ENCODE measurements at regions not wholly inside any gene's neighbourhood (a gene's known extent, or its start where the extent isn't known, plus 50 kb on each side); places are given as distances from the start of the nearest gene placed in this dataset.
"Not testable (repeated sequence)": the region's sequence is repeated elsewhere in the genome, so short reads cannot be mapped to it uniquely, and the experiment has no call there.

DNA sequence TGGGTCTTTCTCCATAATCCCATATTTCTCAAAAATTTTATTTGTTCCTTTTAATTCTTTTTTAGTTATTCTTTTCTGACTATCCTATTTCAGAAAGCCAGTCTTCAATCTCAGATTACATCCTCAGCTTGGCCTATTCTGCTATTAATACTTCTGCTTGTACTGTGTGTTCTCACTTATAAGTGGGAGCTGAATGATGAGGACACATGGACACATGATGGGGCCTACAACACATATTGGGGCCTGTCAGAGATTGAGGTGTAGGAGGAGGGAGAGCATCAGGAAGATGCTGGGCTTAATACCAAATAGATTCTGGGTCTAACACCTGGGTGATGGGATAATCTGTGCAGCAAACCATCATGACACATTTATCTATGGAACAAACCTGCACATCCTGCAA, 82.3 kb downstream of the MAGEE1 start:
- BruUV-seq (replicated peaks), result no TSS peak
- Mint-ChIP-seq H3K4me3 (ENCODE audit: low read depth, unreplicated experiment) (no peak overlapping the region), H3K4me1 (ENCODE audit: low read depth, unreplicated experiment) (no peaks in the 10 kb centered on the region), H3K36me3 (ENCODE audit: insufficient read depth, unreplicated experiment) (no peaks in the 10 kb centered on the region), H3K27me3 (ENCODE audit: unreplicated experiment) (no peaks in the 10 kb centered on the region), H3K27ac (ENCODE audit: unreplicated experiment) (no peak overlapping the region), H3K9me3 (ENCODE audit: low read depth, unreplicated experiment) (peaks cover 5% of the 10 kb centered on the region)
- no peak for DNase-seq
- TF ChIP-seq, protein P1, sequence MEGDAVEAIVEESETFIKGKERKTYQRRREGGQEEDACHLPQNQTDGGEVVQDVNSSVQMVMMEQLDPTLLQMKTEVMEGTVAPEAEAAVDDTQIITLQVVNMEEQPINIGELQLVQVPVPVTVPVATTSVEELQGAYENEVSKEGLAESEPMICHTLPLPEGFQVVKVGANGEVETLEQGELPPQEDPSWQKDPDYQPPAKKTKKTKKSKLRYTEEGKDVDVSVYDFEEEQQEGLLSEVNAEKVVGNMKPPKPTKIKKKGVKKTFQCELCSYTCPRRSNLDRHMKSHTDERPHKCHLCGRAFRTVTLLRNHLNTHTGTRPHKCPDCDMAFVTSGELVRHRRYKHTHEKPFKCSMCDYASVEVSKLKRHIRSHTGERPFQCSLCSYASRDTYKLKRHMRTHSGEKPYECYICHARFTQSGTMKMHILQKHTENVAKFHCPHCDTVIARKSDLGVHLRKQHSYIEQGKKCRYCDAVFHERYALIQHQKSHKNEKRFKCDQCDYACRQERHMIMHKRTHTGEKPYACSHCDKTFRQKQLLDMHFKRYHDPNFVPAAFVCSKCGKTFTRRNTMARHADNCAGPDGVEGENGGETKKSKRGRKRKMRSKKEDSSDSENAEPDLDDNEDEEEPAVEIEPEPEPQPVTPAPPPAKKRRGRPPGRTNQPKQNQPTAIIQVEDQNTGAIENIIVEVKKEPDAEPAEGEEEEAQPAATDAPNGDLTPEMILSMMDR (IDR thresholded peaks at IDR 0.05; ENCODE audit: unreplicated experiment), result no peak
- CTCF ChIA-PET, result no interaction called here
- intact Hi-C loops (cut with micrococcal nuclease; ENCODE audit: unreplicated experiment), result no loop called here

DNA sequence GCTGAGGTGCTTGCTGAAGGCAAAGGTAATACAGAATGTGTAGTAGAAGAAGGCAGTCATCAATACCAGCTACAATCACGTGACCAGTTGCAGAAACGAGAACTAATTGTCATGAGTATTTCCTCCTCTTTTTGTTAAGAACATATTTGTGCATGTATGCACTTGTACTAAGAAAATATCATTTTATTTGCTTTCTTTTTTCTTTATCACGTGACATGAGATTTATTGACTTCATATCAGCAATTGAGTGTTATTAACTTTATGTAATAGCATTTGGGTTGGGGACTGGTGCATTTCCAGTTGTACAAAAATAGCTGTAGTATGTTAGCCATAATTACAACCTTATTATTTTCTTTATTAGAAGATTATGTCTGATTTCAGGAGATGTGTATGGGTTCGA, 90.0 kb downstream of the MAGEE1 start:
- Mint-ChIP-seq H3K27ac (ENCODE audit: unreplicated experiment) (no peak overlapping the region), H3K9me3 (ENCODE audit: low read depth, unreplicated experiment) (peaks cover 2% of the 10 kb centered on the region), H3K27me3 (ENCODE audit: unreplicated experiment) (no peaks in the 10 kb centered on the region), H3K36me3 (ENCODE audit: insufficient read depth, unreplicated experiment) (no peaks in the 10 kb centered on the region), H3K4me1 (ENCODE audit: low read depth, unreplicated experiment) (no peaks in the 10 kb centered on the region), H3K4me3 (ENCODE audit: low read depth, unreplicated experiment) (no peak overlapping the region)
- CTCF ChIA-PET, result no interaction called here
- no peak for DNase-seq
- intact Hi-C loops (cut with micrococcal nuclease; ENCODE audit: unreplicated experiment), result no loop called here
- BruUV-seq (replicated peaks), result no TSS peak
- TF ChIP-seq, protein P1 (IDR thresholded peaks at IDR 0.05; ENCODE audit: unreplicated experiment), result no peak

DNA sequence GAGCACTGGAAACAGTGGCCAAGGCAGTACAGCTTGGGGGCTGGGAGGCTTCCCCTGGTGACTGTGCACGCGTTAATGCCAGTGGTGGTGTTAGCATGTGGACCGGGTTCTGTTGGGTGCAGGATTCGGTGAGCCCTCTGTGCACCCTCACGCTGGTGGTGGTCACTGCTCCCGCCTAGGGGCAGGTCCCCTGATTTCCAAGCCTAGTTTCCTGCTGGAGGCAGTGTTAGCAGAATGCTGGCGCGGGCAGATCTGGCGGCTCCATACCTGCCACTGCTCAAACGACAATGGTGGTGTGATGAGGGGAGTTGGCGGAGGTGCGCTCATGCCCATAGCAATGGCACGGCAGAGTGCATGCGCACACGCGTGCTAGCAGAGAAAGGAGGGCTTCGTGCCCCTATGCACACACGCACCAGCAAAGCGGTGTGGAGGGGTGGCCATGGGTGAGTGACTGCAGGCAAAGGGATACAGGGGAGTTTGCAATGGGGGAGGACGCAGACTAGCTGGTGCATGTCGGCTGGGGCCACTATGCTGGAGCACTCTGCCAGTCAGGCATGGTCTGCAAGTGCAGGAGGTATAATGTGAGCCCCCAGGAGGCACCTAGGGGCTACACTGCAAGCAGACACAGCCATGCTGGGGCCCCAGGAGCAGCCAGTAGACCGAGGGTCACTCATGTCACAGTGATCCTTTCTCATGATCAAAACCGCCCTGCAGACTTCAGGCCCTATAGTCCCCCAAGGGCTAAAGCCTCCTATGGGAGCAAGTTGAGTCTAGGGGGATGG, 93.0 kb downstream of the MAGEE1 start:
- no peaks in the 10 kb centered on the region for H3K27me3 Mint-ChIP-seq (ENCODE audit: unreplicated experiment)
- no peak overlapping the region for H3K27ac Mint-ChIP-seq (ENCODE audit: unreplicated experiment)
- H3K4me3 Mint-ChIP-seq (ENCODE audit: low read depth, unreplicated experiment), result no peak overlapping the region
- no peaks in the 10 kb centered on the region for H3K36me3 Mint-ChIP-seq (ENCODE audit: insufficient read depth, unreplicated experiment)
- no peak for DNase-seq
- CTCF ChIA-PET, result no interaction called here
- TF ChIP-seq, protein P1 (IDR thresholded peaks at IDR 0.05; ENCODE audit: unreplicated experiment), result no peak
- intact Hi-C loops (cut with micrococcal nuclease; ENCODE audit: unreplicated experiment), result no loop called here
- no TSS peak for BruUV-seq (replicated peaks)
- peaks cover 8% of the 10 kb centered on the region for H3K9me3 Mint-ChIP-seq (ENCODE audit: low read depth, unreplicated experiment)
- H3K4me1 Mint-ChIP-seq (ENCODE audit: low read depth, unreplicated experiment), result no peaks in the 10 kb centered on the region

DNA sequence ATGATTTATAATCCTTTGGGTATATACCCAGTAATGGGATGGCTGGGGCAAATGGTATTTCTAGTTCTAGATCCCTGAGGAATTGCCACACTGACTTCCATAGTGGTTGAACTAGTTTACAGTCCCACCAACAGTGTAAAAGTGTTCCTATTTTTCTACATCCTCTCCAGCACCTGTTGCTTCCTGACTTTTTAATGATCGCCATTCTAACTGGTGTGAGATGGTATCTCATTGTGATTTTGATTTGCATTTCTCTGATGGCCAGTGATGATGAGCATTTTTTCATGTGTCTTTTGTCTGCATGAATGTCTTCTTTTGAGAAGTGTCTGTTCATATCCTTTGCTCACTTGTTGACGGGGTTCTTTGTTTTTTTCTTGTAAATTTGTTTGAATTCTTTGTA, 108.2 kb downstream of the MAGEE1 start:
- H3K36me3 Mint-ChIP-seq (ENCODE audit: insufficient read depth, unreplicated experiment); H3K4me3 Mint-ChIP-seq (ENCODE audit: low read depth, unreplicated experiment); CTCF ChIA-PET; H3K27me3 Mint-ChIP-seq (ENCODE audit: unreplicated experiment); H3K4me1 Mint-ChIP-seq (ENCODE audit: low read depth, unreplicated experiment); BruUV-seq (replicated peaks); DNase-seq; H3K27ac Mint-ChIP-seq (ENCODE audit: unreplicated experiment); intact Hi-C loops (cut with micrococcal nuclease; ENCODE audit: unreplicated experiment): not testable (repeated sequence)
- peaks cover 11% of the 10 kb centered on the region for H3K9me3 Mint-ChIP-seq (ENCODE audit: low read depth, unreplicated experiment)

DNA sequence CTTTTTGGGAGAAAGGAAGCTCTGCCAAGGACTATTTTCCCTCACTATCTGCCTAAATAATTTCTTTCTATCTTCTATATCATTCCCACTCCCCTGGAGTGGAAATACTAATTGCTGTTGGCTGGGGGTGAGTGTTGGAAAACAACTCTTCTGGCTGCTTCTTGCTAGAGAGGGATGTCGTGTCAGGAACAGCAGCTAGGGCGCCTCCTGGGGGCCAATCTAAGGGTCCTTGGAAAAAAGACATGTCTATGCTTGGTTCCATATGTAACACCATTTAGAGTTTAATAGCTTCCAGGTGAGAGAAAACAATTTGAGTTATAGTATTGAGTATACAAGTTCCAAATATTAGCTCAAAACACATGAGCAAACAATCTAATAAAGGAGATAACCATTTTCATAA, 111.3 kb downstream of the MAGEE1 start:
- no peaks in the 10 kb centered on the region for H3K27me3 Mint-ChIP-seq (ENCODE audit: unreplicated experiment)
- no peak overlapping the region for H3K4me3 Mint-ChIP-seq (ENCODE audit: low read depth, unreplicated experiment)
- BruUV-seq (replicated peaks), result no TSS peak
- H3K27ac Mint-ChIP-seq (ENCODE audit: unreplicated experiment), result no peak overlapping the region
- no peaks in the 10 kb centered on the region for H3K4me1 Mint-ChIP-seq (ENCODE audit: low read depth, unreplicated experiment)
- no peaks in the 10 kb centered on the region for H3K36me3 Mint-ChIP-seq (ENCODE audit: insufficient read depth, unreplicated experiment)
- CTCF ChIA-PET, result no interaction called here
- H3K9me3 Mint-ChIP-seq (ENCODE audit: low read depth, unreplicated experiment), result peaks cover 3% of the 10 kb centered on the region
- DNase-seq, result no peak
- TF ChIP-seq, protein P1 (IDR thresholded peaks at IDR 0.05; ENCODE audit: unreplicated experiment), result no peak
- intact Hi-C loops (cut with micrococcal nuclease; ENCODE audit: unreplicated experiment), result no loop called here

DNA sequence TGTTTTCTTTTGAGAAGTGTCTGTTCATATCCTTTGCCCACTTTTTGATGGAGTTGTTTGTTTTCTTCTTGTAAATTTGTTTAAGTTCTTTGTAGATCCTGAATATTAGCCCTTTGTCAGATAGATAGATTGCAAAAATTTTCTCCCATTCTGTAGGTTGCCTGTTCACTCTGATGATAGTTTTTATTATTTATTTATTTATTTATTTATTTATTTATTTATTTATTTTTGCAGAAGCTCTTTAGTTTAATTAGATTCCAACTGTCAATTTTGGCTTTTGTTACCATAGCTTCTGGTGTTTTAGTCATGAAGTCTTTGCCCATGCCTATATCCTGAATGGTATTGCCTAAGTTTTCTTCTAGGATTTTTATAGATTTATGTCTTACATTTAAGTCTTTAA, 115.9 kb downstream of the MAGEE1 start:
- intact Hi-C loops (cut with micrococcal nuclease; ENCODE audit: unreplicated experiment); BruUV-seq (replicated peaks): not testable (repeated sequence)
- H3K9me3 Mint-ChIP-seq (ENCODE audit: low read depth, unreplicated experiment), result peaks cover 14% of the 10 kb centered on the region

More for the DNA sequence above, 115.9 kb downstream of the MAGEE1 start:
- CTCF ChIA-PET; H3K27ac Mint-ChIP-seq (ENCODE audit: unreplicated experiment); H3K27me3 Mint-ChIP-seq (ENCODE audit: unreplicated experiment); H3K36me3 Mint-ChIP-seq (ENCODE audit: insufficient read depth, unreplicated experiment); H3K4me3 Mint-ChIP-seq (ENCODE audit: low read depth, unreplicated experiment); DNase-seq; H3K4me1 Mint-ChIP-seq (ENCODE audit: low read depth, unreplicated experiment): not testable (repeated sequence)

All from Calu3 (cell line).